Thyroid gland (tissue), 4 donors: ENCODE measurements at regions not wholly inside any gene's neighbourhood (a gene's known extent, or its start where the extent isn't known, plus 50 kb on each side); places are given as distances from the start of the nearest gene placed in this dataset.

ENCODE experiments used
- POLR2A ChIP-seq, 2 donors: fragments of 450-650 bp; IDR thresholded peaks; one replicate each; pipeline ENCODE4 v1.6.1; 2017; ENCODE audit warnings: antibody characterized with exemption in 2 of 2, mild to moderate bottlenecking in 2 of 2, moderate library complexity in 1 of 2
- TF ChIP-seq, protein P1 (sequence below), 6 experiments: fragments of 200-600 bp in 3 of 6; fragments of 450-650 bp in 3 of 6; sonication (generic) in 3 of 6; IDR thresholded peaks; one replicate each; pipeline ENCODE4 v1.5.1; 2016 to 2019; ENCODE audit warnings: antibody characterized with exemption in 6 of 6, mild to moderate bottlenecking in 2 of 6, inconsistent platforms in 1 of 6, moderate library complexity in 1 of 6

DNA sequence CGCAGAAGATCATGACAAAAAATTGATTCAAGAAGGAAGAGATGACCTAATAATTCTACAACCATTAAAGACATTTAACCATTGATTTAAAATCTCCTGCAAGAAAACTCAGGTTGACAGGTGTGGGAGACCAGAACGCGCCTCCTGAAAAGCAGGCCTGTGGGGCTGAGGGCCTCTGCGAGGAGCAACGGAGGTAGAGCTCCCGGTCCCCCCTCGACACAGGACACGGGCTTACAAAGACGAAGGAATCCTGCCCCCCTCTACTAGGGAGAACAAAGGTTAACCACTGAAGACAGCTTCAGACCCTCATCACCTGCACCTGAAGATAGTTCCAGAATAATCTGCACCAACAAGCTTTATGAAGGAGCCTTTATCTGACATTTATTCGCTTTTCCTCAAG, 55.9 kb upstream of the INPP5A start:
- TF ChIP-seq, protein P1, sequence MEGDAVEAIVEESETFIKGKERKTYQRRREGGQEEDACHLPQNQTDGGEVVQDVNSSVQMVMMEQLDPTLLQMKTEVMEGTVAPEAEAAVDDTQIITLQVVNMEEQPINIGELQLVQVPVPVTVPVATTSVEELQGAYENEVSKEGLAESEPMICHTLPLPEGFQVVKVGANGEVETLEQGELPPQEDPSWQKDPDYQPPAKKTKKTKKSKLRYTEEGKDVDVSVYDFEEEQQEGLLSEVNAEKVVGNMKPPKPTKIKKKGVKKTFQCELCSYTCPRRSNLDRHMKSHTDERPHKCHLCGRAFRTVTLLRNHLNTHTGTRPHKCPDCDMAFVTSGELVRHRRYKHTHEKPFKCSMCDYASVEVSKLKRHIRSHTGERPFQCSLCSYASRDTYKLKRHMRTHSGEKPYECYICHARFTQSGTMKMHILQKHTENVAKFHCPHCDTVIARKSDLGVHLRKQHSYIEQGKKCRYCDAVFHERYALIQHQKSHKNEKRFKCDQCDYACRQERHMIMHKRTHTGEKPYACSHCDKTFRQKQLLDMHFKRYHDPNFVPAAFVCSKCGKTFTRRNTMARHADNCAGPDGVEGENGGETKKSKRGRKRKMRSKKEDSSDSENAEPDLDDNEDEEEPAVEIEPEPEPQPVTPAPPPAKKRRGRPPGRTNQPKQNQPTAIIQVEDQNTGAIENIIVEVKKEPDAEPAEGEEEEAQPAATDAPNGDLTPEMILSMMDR (IDR thresholded peaks at IDR 0.05), result no peak
- no peak for TF ChIP-seq POLR2A (IDR thresholded peaks at IDR 0.05)
